ENCODE measurements at regions not wholly inside any gene's neighbourhood (a gene's known extent, or its start where the extent isn't known, plus 50 kb on each side); places are given as distances from the start of the nearest gene placed in this dataset.

GRCh38 chr4:147014946-147015345, 69.3 kb upstream of the TTC29 start:
- no peak for TF ChIP-seq CTCF (IDR thresholded peaks at IDR 0.05; ENCODE audit: insufficient read depth, low read depth, low read length)
- no peak for DNase-seq (ENCODE audit: low read depth)
- no peak overlapping the region for H3K4me3 ChIP-seq (ENCODE audit: low read depth, low read length)

GRCh38 chr4:147015491-147015890, 69.8 kb upstream of the TTC29 start:
- H3K4me3 ChIP-seq (ENCODE audit: low read depth, low read length), result no peak overlapping the region
- DNase-seq (ENCODE audit: low read depth), result no peak
- no peak for TF ChIP-seq CTCF (IDR thresholded peaks at IDR 0.05; ENCODE audit: insufficient read depth, low read depth, low read length)

GRCh38 chr4:147017081-147017480, 71.4 kb upstream of the TTC29 start:
- no peak for TF ChIP-seq CTCF (IDR thresholded peaks at IDR 0.05; ENCODE audit: insufficient read depth, low read depth, low read length)
- peak; percentile 12 for DNase-seq (ENCODE audit: low read depth)
- no peak overlapping the region for H3K4me3 ChIP-seq (ENCODE audit: low read depth, low read length)

GRCh38 chr4:147019091-147019490, 73.4 kb upstream of the TTC29 start:
- DNase-seq (ENCODE audit: low read depth), result peak; percentile 65
- TF ChIP-seq CTCF (IDR thresholded peaks at IDR 0.05; ENCODE audit: insufficient read depth, low read depth, low read length), result peak; percentile 74
- no peak overlapping the region for H3K4me3 ChIP-seq (ENCODE audit: low read depth, low read length)

GRCh38 chr4:147020456-147020855, 74.8 kb upstream of the TTC29 start:
- TF ChIP-seq CTCF (IDR thresholded peaks at IDR 0.05; ENCODE audit: insufficient read depth, low read depth, low read length), result no peak
- H3K4me3 ChIP-seq (ENCODE audit: low read depth, low read length), result no peak overlapping the region
- DNase-seq (ENCODE audit: low read depth), result no peak

- no peak for TF ChIP-seq CTCF (IDR thresholded peaks at IDR 0.05; ENCODE audit: insufficient read depth, low read depth, low read length)
- DNase-seq (ENCODE audit: low read depth), result no peak
- H3K4me3 ChIP-seq (ENCODE audit: low read depth, low read length), result no peak overlapping the region
Observed at GRCh38 chr4:147025042-147025441, 79.4 kb upstream of the TTC29 start.

GRCh38 chr4:147029296-147029695, 83.6 kb upstream of the TTC29 start:
- no peak overlapping the region for H3K4me3 ChIP-seq (ENCODE audit: low read depth, low read length)
- TF ChIP-seq CTCF (IDR thresholded peaks at IDR 0.05; ENCODE audit: insufficient read depth, low read depth, low read length), result no peak
- DNase-seq (ENCODE audit: low read depth), result no peak
